H9 (cell line): ENCODE measurements at regions not wholly inside any gene's neighbourhood (a gene's known extent, or its start where the extent isn't known, plus 50 kb on each side); places are given as distances from the start of the nearest gene placed in this dataset.

Experiments
- DNase-seq: peaks from one replicate; pipeline ENCODE4 v3.0.0-alpha.2; 2017
- H2AFZ ChIP-seq: one replicate; pipeline ENCODE4 v1.6.1; 2013; ENCODE audit warnings: mild to moderate bottlenecking, low read length, control low read depth, moderate library complexity
- H2AK5ac ChIP-seq: 2 replicates; pipeline ENCODE4 v1.6.1; 2013; ENCODE audit warnings: low read length, control low read depth, mixed read lengths; ENCODE audit not compliant: insufficient read length
- H2BK120ac ChIP-seq: one replicate; pipeline ENCODE4 v1.6.1; 2013; ENCODE audit warnings: low read depth, mild to moderate bottlenecking, low read length, control low read depth, inconsistent platforms; ENCODE audit not compliant: poor library complexity, severe bottlenecking
- H2BK12ac ChIP-seq: 2 replicates; pipeline ENCODE4 v1.6.1; 2013; ENCODE audit warnings: low read length, control low read depth, mixed read lengths, low read depth; ENCODE audit not compliant: insufficient read length
- H2BK15ac ChIP-seq: 2 replicates; pipeline ENCODE4 v1.6.1; 2013; ENCODE audit warnings: low read depth, low read length, control low read depth
- H2BK20ac ChIP-seq: one replicate; pipeline ENCODE4 v1.6.1; 2013; ENCODE audit warnings: low read depth, mild to moderate bottlenecking, low read length, control low read depth, inconsistent platforms; ENCODE audit not compliant: poor library complexity, severe bottlenecking
- H2BK5ac ChIP-seq: 2 replicates; pipeline ENCODE4 v1.6.1; 2013; ENCODE audit warnings: low read length, control low read depth, mixed read lengths; ENCODE audit not compliant: insufficient read length
- H3K14ac ChIP-seq: 2 replicates; pipeline ENCODE4 v1.6.1; 2013; ENCODE audit warnings: low read length, control low read depth; ENCODE audit not compliant: insufficient read depth
- H3K18ac ChIP-seq: 2 replicates; pipeline ENCODE4 v1.6.1; 2013; ENCODE audit warnings: low read depth, mild to moderate bottlenecking, mixed read lengths, low read length, control low read depth; ENCODE audit not compliant: insufficient read length
- H3K23ac ChIP-seq: 2 replicates; pipeline ENCODE4 v1.6.1; 2013; ENCODE audit warnings: low read length, control low read depth, mixed read lengths, low read depth; ENCODE audit not compliant: insufficient read length
- H3K23me2 ChIP-seq: 2 replicates; pipeline ENCODE4 v1.6.1; 2013; ENCODE audit warnings: low read depth, mild to moderate bottlenecking, mixed read lengths, low read length, control low read depth; ENCODE audit not compliant: insufficient read length, poor library complexity, severe bottlenecking
- H3K27ac ChIP-seq: 2 replicates; pipeline ENCODE4 v1.5.1; 2013; ENCODE audit warnings: low read length, control low read depth, mixed read lengths, low read depth; ENCODE audit not compliant: insufficient read length
- H3K27me3 ChIP-seq: 2 replicates; pipeline ENCODE4 v1.6.1; 2013; ENCODE audit warnings: low read length, control low read depth, inconsistent platforms; ENCODE audit not compliant: insufficient read depth
- H3K4ac ChIP-seq: 2 replicates; pipeline ENCODE4 v1.6.1; 2013; ENCODE audit warnings: low read depth, mild to moderate bottlenecking, control low read depth, inconsistent platforms, low read length, moderate library complexity
- H3K4me1 ChIP-seq: 2 replicates; pipeline ENCODE4 v1.6.1; 2013; ENCODE audit warnings: low read length, control low read depth, inconsistent platforms; ENCODE audit not compliant: insufficient read depth
- H3K4me2 ChIP-seq: 2 replicates; pipeline ENCODE4 v1.6.1; 2013; ENCODE audit warnings: low read length, control low read depth, mixed read lengths; ENCODE audit not compliant: insufficient read length, insufficient read depth
- H3K56ac ChIP-seq: 2 replicates; pipeline ENCODE4 v1.6.1; 2013; ENCODE audit warnings: low read depth, mild to moderate bottlenecking, mixed read lengths, low read length, control low read depth; ENCODE audit not compliant: insufficient read length
- H3K79me1 ChIP-seq: 2 replicates; pipeline ENCODE4 v1.6.1; 2013; ENCODE audit warnings: low read depth, mild to moderate bottlenecking, moderate library complexity, low read length, control low read depth, inconsistent platforms; ENCODE audit not compliant: insufficient read depth, poor library complexity, severe bottlenecking
- H3K79me2 ChIP-seq: 2 replicates; pipeline ENCODE4 v1.6.1; 2013; ENCODE audit warnings: low read length, control low read depth, inconsistent platforms; ENCODE audit not compliant: insufficient read depth
- H3K9ac ChIP-seq: 2 replicates; pipeline ENCODE4 v1.6.1; 2013; ENCODE audit warnings: low read length, control low read depth, mixed read lengths; ENCODE audit not compliant: insufficient read length; ENCODE audit errors: extremely low read depth
- H3K9me3 ChIP-seq: one replicate; pipeline ENCODE4 v1.6.1; 2013; ENCODE audit warnings: low read depth, low read length, inconsistent platforms; ENCODE audit not compliant: control insufficient read depth
- H3T11ph ChIP-seq: one replicate; pipeline ENCODE4 v1.6.1; 2013; ENCODE audit warnings: mild to moderate bottlenecking, low read length, control low read depth, inconsistent platforms
- H4K20me1 ChIP-seq: one replicate; pipeline ENCODE4 v1.6.1; 2013; ENCODE audit not compliant: control insufficient read depth, insufficient read length, insufficient read depth
- H4K5ac ChIP-seq: 2 replicates; pipeline ENCODE4 v1.6.1; 2013; ENCODE audit warnings: low read depth, mild to moderate bottlenecking, mixed read lengths, low read length, control low read depth; ENCODE audit not compliant: insufficient read length
- H4K8ac ChIP-seq: replicated peaks from 2 replicates; pipeline ENCODE4 v1.6.1; 2013; ENCODE audit warnings: low read length, control low read depth, mixed read lengths, low read depth; ENCODE audit not compliant: insufficient read length
- H4K91ac ChIP-seq: 2 replicates; pipeline ENCODE4 v1.6.1; 2013; ENCODE audit warnings: low read depth, mild to moderate bottlenecking, moderate library complexity, mixed read lengths, low read length, control low read depth; ENCODE audit not compliant: insufficient read length
- H3K27ac Mint-ChIP-seq, 3 experiments: 2 replicates in 2 of 3; 3 replicates in 1 of 3; pipeline ENCODE4 v1.8.0; 2020 to 2021; ENCODE audit warnings: mixed read lengths in 3 of 3, mild to moderate bottlenecking in 1 of 3, moderate library complexity in 1 of 3
- H3K27me3 Mint-ChIP-seq: 2 replicates; pipeline ENCODE4 v1.8.0; 2021; ENCODE audit warnings: low read depth, mild to moderate bottlenecking, moderate library complexity, mixed read lengths
- H3K36me3 Mint-ChIP-seq, 3 experiments: 2 replicates in 2 of 3; 3 replicates in 1 of 3; pipeline ENCODE4 v1.8.0; 2020 to 2021; ENCODE audit warnings: low read depth in 3 of 3, mixed read lengths in 3 of 3; ENCODE audit not compliant: insufficient read depth in 1 of 3
- H3K4me1 Mint-ChIP-seq, 2 experiments: 2 replicates each; pipeline ENCODE4 v1.8.0; 2020; ENCODE audit warnings: mixed read lengths in 2 of 2
- H3K4me3 Mint-ChIP-seq, 2 experiments: 2 replicates in 1 of 2; 3 replicates in 1 of 2; pipeline ENCODE4 v1.8.0; 2020 to 2021; ENCODE audit warnings: mild to moderate bottlenecking in 2 of 2, mixed read lengths in 2 of 2, moderate library complexity in 1 of 2
- H3K9me3 Mint-ChIP-seq, 2 experiments: 2 replicates in 1 of 2; 3 replicates in 1 of 2; pipeline ENCODE4 v1.8.0; 2020; ENCODE audit warnings: mild to moderate bottlenecking in 2 of 2, mixed read lengths in 2 of 2, moderate library complexity in 1 of 2
- WGBS: extraction: QIAGEN DNeasy Blood & Tissue Kit; methylation state at CpG from one replicate; pipeline ENCODE4 v1.1.7; 2013; ENCODE audit warnings: missing lambda C conversion rate, low lambda C conversion rate, mixed read lengths; ENCODE audit not compliant: insufficient read length; ENCODE audit errors: extremely low coverage; 5-methylcytosine and 5-hydroxymethylcytosine counted together
- TF ChIP-seq, protein P1 (sequence below): fragments of 200-600 bp; sonication (generic); conservative IDR thresholded peaks from 3 replicates; pipeline ENCODE4 v1.8.0; 2021; ENCODE audit warnings: antibody characterized with exemption, mild to moderate bottlenecking

DNA sequence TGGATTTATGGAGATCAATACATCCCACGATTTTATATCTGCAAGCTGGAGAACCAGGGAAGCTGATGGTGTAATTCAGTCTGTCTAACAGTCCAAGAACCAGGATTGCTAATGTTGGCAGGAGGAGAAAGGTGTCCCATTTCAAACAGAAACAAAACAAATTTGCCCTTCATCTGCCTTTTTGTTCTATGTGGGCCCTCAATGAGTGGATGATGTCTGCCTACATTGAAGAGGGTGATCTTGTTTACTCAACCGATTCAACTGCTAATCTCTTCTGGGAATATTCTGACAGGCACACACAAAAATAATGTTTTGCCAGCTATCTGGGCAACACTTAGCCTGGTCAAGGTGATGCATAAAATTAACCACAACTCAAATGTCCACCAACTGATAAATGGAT, 65.1 kb upstream of the IL33 start:
- Histone ChIP-seq H4K20me1 (no peaks in the 10 kb centered on the region), H2AK5ac (no peak overlapping the region), H3K14ac (no peak overlapping the region), H3K56ac (no peak overlapping the region), H3K23me2 (no peaks in the 10 kb centered on the region), H3K4ac (no peak overlapping the region), H4K8ac (no peak overlapping the region), H2BK120ac (no peak overlapping the region), H2BK15ac (no peak overlapping the region), H3K9me3 (no peaks in the 10 kb centered on the region), H3K9ac (no peak overlapping the region), H4K5ac (no peak overlapping the region), H3K4me1 (no peaks in the 10 kb centered on the region), H3K18ac (no peak overlapping the region), H2BK20ac (no peak overlapping the region), H3K79me1 (no peaks in the 10 kb centered on the region), H3K23ac (no peak overlapping the region), H3K4me2 (no peak overlapping the region), H3T11ph (no peak overlapping the region), H2AFZ (no peak overlapping the region), H3K27me3 (no peaks in the 10 kb centered on the region), H2BK12ac (no peak overlapping the region), H3K27ac (no peak overlapping the region), H2BK5ac (no peak overlapping the region), H4K91ac (no peak overlapping the region), H3K79me2 (no peaks in the 10 kb centered on the region)
- TF ChIP-seq, protein P1, sequence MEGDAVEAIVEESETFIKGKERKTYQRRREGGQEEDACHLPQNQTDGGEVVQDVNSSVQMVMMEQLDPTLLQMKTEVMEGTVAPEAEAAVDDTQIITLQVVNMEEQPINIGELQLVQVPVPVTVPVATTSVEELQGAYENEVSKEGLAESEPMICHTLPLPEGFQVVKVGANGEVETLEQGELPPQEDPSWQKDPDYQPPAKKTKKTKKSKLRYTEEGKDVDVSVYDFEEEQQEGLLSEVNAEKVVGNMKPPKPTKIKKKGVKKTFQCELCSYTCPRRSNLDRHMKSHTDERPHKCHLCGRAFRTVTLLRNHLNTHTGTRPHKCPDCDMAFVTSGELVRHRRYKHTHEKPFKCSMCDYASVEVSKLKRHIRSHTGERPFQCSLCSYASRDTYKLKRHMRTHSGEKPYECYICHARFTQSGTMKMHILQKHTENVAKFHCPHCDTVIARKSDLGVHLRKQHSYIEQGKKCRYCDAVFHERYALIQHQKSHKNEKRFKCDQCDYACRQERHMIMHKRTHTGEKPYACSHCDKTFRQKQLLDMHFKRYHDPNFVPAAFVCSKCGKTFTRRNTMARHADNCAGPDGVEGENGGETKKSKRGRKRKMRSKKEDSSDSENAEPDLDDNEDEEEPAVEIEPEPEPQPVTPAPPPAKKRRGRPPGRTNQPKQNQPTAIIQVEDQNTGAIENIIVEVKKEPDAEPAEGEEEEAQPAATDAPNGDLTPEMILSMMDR = no peak
- Mint-ChIP-seq H3K4me1 (peaks cover 7 to 8% of the 10 kb centered on the region in 2 experiments), H3K27me3 (no peaks in the 10 kb centered on the region), H3K36me3 (no peaks in the 10 kb centered on the region; a peak in 1 of 7 replicates), H3K27ac (no peak overlapping the region), H3K9me3 (peaks cover 4 to 5% of the 10 kb centered on the region in 2 experiments; a peak in 2 of 5 replicates), H3K4me3 (no peak overlapping the region)
- no peak for DNase-seq
- WGBS = no CpG with 5 or more reads among the region's 2 CpGs
